Erythroblast (primary cell): ENCODE measurements at regions not wholly inside any gene's neighbourhood (a gene's known extent, or its start where the extent isn't known, plus 50 kb on each side); places are given as distances from the start of the nearest gene placed in this dataset.

ENCODE experiments used
- GATA1 ChIP-seq: IDR thresholded peaks from 2 replicates; pipeline ENCODE4 v1.6.1; 2011; ENCODE audit warnings: low read depth, mild to moderate bottlenecking, control low read depth, low read length, moderate library complexity
- POLR2A ChIP-seq: IDR thresholded peaks from 2 replicates; pipeline ENCODE4 v1.6.1; 2011; ENCODE audit warnings: mild to moderate bottlenecking, low read length

- TF ChIP-seq POLR2A: no peak
- TF ChIP-seq GATA1: no peak
Measured at GRCh38 chr3:107211608-107212007, 165.6 kb upstream of the CCDC54 start.
